Upper lobe of right lung (tissue), 1 donor: ENCODE measurements at regions not wholly inside any gene's neighbourhood (a gene's known extent, or its start where the extent isn't known, plus 50 kb on each side); places are given as distances from the start of the nearest gene placed in this dataset.

Experiments used
- ATAC-seq: fragments of 200-7000 bp; cut with Tn5 transposase; one replicate; pipeline ENCODE4 v1.9.1; 2020; ENCODE audit warnings: mild to moderate bottlenecking, moderate library complexity
- DNase-seq: peaks from one replicate; pipeline ENCODE4 v3.0.0-alpha.2; 2020
- H3K27ac ChIP-seq: fragments of 200-600 bp; one replicate; pipeline ENCODE4 v1.8.0; 2022
- H3K27me3 ChIP-seq: fragments of 200-600 bp; one replicate; pipeline ENCODE4 v1.8.0; 2022; ENCODE audit warnings: mild to moderate bottlenecking
- H3K36me3 ChIP-seq: fragments of 200-600 bp; one replicate; pipeline ENCODE4 v1.8.0; 2022
- H3K4me1 ChIP-seq: fragments of 200-600 bp; one replicate; pipeline ENCODE4 v1.8.0; 2022
- H3K4me3 ChIP-seq: fragments of 200-600 bp; one replicate; pipeline ENCODE4 v1.8.0; 2022; ENCODE audit warnings: mild to moderate bottlenecking
- H3K9me3 ChIP-seq: fragments of 200-600 bp; one replicate; pipeline ENCODE4 v1.8.0; 2022
- CTCF ChIP-seq: fragments of 200-600 bp; IDR thresholded peaks from one replicate; pipeline ENCODE4 v1.8.0; 2022; ENCODE audit warnings: antibody characterized with exemption
- intact Hi-C: fragments of 100-400 bp; cut with DNase I; formaldehyde crosslinking; loops from one replicate; pipeline ENCODE4 v1.11.0; 2022
- donor health status: DM: no; HTN: yes; CAD: no; lungs with severe emphysema.

- intact Hi-C loops, result no loop called here
- ATAC-seq (no peak), DNase-seq (no peak)
- no peaks in the 10 kb centered on the region for H3K27me3 ChIP-seq
- no peaks in the 10 kb centered on the region for H3K36me3 ChIP-seq
- no peak overlapping the region for H3K27ac ChIP-seq
- peaks cover 5% of the 10 kb centered on the region for H3K9me3 ChIP-seq
- peaks cover 14% of the 10 kb centered on the region for H3K4me1 ChIP-seq
- TF ChIP-seq CTCF, result no peak
- H3K4me3 ChIP-seq, result no peak overlapping the region
These were observed 502.9 kb downstream of the CD83 start for GRCh38 chr6:14620522-14620921.

GRCh38 chr6:14621518-14621917 is 503.9 kb downstream of the CD83 start:
- Histone ChIP-seq H3K27ac (no peak overlapping the region), H3K4me1 (peaks cover 14% of the 10 kb centered on the region), H3K36me3 (no peaks in the 10 kb centered on the region), H3K27me3 (no peaks in the 10 kb centered on the region), H3K9me3 (no peaks in the 10 kb centered on the region), H3K4me3 (no peak overlapping the region)
- TF ChIP-seq CTCF, result no peak
- intact Hi-C loops, result no loop called here
- ATAC-seq (peak; percentile 55), DNase-seq (no peak)

GRCh38 chr6:14622085-14622484 is 504.5 kb downstream of the CD83 start:
- ATAC-seq, result peak; percentile 21
- no peaks in the 10 kb centered on the region for H3K36me3 ChIP-seq
- H3K9me3 ChIP-seq, result no peaks in the 10 kb centered on the region
- no peaks in the 10 kb centered on the region for H3K27me3 ChIP-seq
- H3K27ac ChIP-seq, result no peak overlapping the region
- DNase-seq, result no peak
- peaks cover 14% of the 10 kb centered on the region for H3K4me1 ChIP-seq
- no peak overlapping the region for H3K4me3 ChIP-seq
- intact Hi-C loops, result no loop called here
- TF ChIP-seq CTCF, result no peak

- DNase-seq (no peak), ATAC-seq (no peak)
- Histone ChIP-seq H3K4me1 (peaks cover 14% of the 10 kb centered on the region), H3K4me3 (no peak overlapping the region), H3K27me3 (no peaks in the 10 kb centered on the region), H3K9me3 (no peaks in the 10 kb centered on the region), H3K36me3 (no peaks in the 10 kb centered on the region), H3K27ac (no peak overlapping the region)
- no peak for TF ChIP-seq CTCF
- intact Hi-C loops, result no loop called here
These were observed 505.4 kb downstream of the CD83 start for GRCh38 chr6:14622909-14623505.

- H3K9me3 ChIP-seq, result no peaks in the 10 kb centered on the region
These were observed 507.8 kb downstream of the CD83 start for GRCh38 chr6:14625173-14625895.

More at GRCh38 chr6:14625173-14625895, 507.8 kb downstream of the CD83 start:
- Histone ChIP-seq H3K27ac (no peak overlapping the region), H3K4me3 (no peak overlapping the region), H3K4me1 (peaks cover 14% of the 10 kb centered on the region), H3K36me3 (no peaks in the 10 kb centered on the region), H3K27me3 (no peaks in the 10 kb centered on the region)
- intact Hi-C loops, result no loop called here
- TF ChIP-seq CTCF, result no peak
- DNase-seq, result no peak
- ATAC-seq, result no peak
